ENCODE measurements at regions not wholly inside any gene's neighbourhood (a gene's known extent, or its start where the extent isn't known, plus 50 kb on each side); places are given as distances from the start of the nearest gene placed in this dataset.

DNA sequence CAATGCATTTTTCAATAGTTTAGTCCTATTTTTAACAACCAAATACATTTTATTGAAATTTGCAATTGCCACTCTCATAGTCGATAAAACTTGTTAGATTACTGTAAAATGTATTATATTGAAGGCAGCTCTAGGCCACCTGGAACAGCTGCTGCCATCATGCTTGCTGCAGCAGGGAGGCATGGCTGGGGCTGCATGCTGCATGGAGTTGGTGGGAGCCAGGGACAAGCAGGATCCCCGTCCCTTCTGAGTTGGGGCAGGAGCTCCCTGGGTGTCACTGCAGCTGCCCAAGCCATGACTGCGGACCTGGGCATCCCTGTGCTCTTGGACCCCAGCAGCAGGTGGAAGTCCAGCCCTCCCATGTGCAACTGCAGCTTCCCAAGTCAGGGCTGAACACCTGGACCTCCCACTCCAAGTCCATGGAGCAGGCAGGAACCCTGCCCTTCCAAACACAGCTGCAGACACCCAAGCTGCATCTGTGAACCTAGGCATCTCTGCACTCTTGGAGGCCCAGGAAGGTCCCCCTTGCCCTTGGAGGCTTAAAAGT is 742.0 kb downstream of the ZBBX start:
- no peaks in the 10 kb centered on the region for H3K79me2 ChIP-seq (ENCODE audit: insufficient read depth)
- DNase-seq: no peak
- ChIA-PET CTCF (no interaction called here), POLR2A (no interaction called here)
- H2AFZ ChIP-seq (ENCODE audit: low read depth): no peak overlapping the region
- no peaks in the 10 kb centered on the region for H3K4me1 ChIP-seq (ENCODE audit: control insufficient read depth in 1 of 2, insufficient read depth in 2 of 2, low read depth in 1 of 2, low read length in 1 of 2)
- no peaks in the 10 kb centered on the region for H3K9me3 ChIP-seq
- TF ChIP-seq GABPA (IDR thresholded peaks at IDR 0.05; ENCODE audit: low read depth) (no peak), ELF1 (IDR thresholded peaks at IDR 0.05) (no peak), JUND (IDR thresholded peaks at IDR 0.05) (no peak), FOXJ3 (CRISPR knock-in tag; IDR thresholded peaks at IDR 0.05) (no peak)
- TF ChIP-seq, protein P1, sequence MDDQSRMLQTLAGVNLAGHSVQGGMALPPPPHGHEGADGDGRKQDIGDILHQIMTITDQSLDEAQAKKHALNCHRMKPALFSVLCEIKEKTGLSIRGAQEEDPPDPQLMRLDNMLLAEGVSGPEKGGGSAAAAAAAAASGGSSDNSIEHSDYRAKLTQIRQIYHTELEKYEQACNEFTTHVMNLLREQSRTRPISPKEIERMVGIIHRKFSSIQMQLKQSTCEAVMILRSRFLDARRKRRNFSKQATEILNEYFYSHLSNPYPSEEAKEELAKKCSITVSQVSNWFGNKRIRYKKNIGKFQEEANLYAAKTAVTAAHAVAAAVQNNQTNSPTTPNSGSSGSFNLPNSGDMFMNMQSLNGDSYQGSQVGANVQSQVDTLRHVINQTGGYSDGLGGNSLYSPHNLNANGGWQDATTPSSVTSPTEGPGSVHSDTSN (IDR thresholded peaks at IDR 0.05): no peak
- TF ChIP-seq, protein P2, sequence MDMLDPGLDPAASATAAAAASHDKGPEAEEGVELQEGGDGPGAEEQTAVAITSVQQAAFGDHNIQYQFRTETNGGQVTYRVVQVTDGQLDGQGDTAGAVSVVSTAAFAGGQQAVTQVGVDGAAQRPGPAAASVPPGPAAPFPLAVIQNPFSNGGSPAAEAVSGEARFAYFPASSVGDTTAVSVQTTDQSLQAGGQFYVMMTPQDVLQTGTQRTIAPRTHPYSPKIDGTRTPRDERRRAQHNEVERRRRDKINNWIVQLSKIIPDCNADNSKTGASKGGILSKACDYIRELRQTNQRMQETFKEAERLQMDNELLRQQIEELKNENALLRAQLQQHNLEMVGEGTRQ (IDR thresholded peaks at IDR 0.05; ENCODE audit: borderline replicate concordance, low read depth, low read length): no peak
- H3K27me3 ChIP-seq (ENCODE audit: insufficient read depth): no peaks in the 10 kb centered on the region
- H3K4me3 ChIP-seq (ENCODE audit: low read depth in 2 of 2, low read length in 1 of 2): no peak overlapping the region
- no peaks in the 10 kb centered on the region for H4K20me1 ChIP-seq (ENCODE audit: insufficient read depth)
- no peak overlapping the region for H3K9ac ChIP-seq
- H3K36me3 ChIP-seq (replicated peaks in 1 of 2; ENCODE audit: control insufficient read depth in 1 of 2, insufficient read depth in 2 of 2, low read length in 1 of 2): no peaks in the 10 kb centered on the region
- no peak overlapping the region for H3K27ac ChIP-seq (ENCODE audit: low read depth in 2 of 2, low read length in 1 of 2)
- no peaks in the 10 kb centered on the region for H3K9me2 ChIP-seq
- no peak overlapping the region for H3K4me2 ChIP-seq
- WGBS (ENCODE audit: low lambda C conversion rate): 0% methylated on average over 3 of the region's 3 CpGs
- no peaks in the 10 kb centered on the region for H3F3A ChIP-seq (replicated peaks; ENCODE audit: insufficient read depth)

DNA sequence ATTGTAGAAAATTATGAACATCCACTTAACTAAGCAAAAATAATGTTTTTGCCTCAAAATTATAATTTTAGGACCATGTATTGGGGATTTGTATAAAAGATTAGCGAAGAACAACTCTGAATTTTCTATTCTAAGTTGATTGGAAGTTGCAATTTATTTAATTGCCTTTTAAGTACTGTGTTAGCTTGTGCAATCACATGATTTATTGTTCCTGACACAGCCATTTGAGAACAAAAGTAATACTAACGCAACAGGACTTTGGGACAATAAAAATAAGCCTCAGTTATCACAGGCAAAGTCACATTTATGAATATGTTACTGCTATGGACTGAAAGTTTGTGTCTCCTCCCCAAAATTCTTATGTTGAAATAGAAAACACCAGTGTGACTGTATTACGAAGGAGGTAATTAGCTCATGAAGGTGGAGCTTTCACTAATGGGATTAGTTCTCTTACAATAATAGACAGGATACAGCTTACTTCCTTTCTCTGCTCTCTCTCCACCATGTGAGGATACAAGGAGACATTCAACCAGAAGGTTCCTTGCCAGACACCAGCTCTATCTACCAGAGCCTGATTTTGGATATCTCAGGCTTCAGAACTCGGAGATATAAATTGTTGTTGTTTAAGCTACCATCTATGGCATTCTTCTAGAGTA is 745.9 kb downstream of the ZBBX start:
- H3K4me3 ChIP-seq (ENCODE audit: low read depth in 2 of 2, low read length in 1 of 2): no peak overlapping the region
- no peaks in the 10 kb centered on the region for H3K27me3 ChIP-seq (ENCODE audit: insufficient read depth)
- H3K27ac ChIP-seq (ENCODE audit: low read depth in 2 of 2, low read length in 1 of 2): no peak overlapping the region
- no peak overlapping the region for H2AFZ ChIP-seq (ENCODE audit: low read depth)
- H3K36me3 ChIP-seq (replicated peaks in 1 of 2; ENCODE audit: control insufficient read depth in 1 of 2, insufficient read depth in 2 of 2, low read length in 1 of 2): no peaks in the 10 kb centered on the region
- POLR2A ChIA-PET: no interaction called here
- H3K9me2 ChIP-seq: no peaks in the 10 kb centered on the region
- WGBS (ENCODE audit: low lambda C conversion rate): 4% methylated on average over 4 of the region's 4 CpGs
- no peaks in the 10 kb centered on the region for H3F3A ChIP-seq (replicated peaks; ENCODE audit: insufficient read depth)
- H3K9ac ChIP-seq: no peak overlapping the region
- H3K4me1 ChIP-seq (ENCODE audit: control insufficient read depth in 1 of 2, insufficient read depth in 2 of 2, low read depth in 1 of 2, low read length in 1 of 2): no peaks in the 10 kb centered on the region
- H3K9me3 ChIP-seq: no peaks in the 10 kb centered on the region
- CTCF ChIA-PET: no interaction called here
- no peaks in the 10 kb centered on the region for H3K79me2 ChIP-seq (ENCODE audit: insufficient read depth)
- TF ChIP-seq NFIC (IDR thresholded peaks at IDR 0.05; ENCODE audit: borderline replicate concordance) (no peak), TCF12 (IDR thresholded peaks at IDR 0.05) (no peak), CHD2 (IDR thresholded peaks at IDR 0.05; ENCODE audit: low read length, partially characterized antibody) (no peak), RCOR1 (IDR thresholded peaks at IDR 0.05; ENCODE audit: low read length) (no peak), NRF1 (IDR thresholded peaks at IDR 0.05; ENCODE audit: low read depth, low read length) (no peak), RFX5 (IDR thresholded peaks at IDR 0.05; ENCODE audit: low read length) (no peak)
- TF ChIP-seq, protein P1 (IDR thresholded peaks at IDR 0.05): no peak
- TF ChIP-seq, protein P3, sequence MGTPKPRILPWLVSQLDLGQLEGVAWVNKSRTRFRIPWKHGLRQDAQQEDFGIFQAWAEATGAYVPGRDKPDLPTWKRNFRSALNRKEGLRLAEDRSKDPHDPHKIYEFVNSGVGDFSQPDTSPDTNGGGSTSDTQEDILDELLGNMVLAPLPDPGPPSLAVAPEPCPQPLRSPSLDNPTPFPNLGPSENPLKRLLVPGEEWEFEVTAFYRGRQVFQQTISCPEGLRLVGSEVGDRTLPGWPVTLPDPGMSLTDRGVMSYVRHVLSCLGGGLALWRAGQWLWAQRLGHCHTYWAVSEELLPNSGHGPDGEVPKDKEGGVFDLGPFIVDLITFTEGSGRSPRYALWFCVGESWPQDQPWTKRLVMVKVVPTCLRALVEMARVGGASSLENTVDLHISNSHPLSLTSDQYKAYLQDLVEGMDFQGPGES (IDR thresholded peaks at IDR 0.05; ENCODE audit: low read depth, low read length): no peak
- DNase-seq: no peak
- H4K20me1 ChIP-seq (ENCODE audit: insufficient read depth): no peaks in the 10 kb centered on the region
- H3K4me2 ChIP-seq: no peak overlapping the region
